ENCODE measurements at regions not wholly inside any gene's neighbourhood (a gene's known extent, or its start where the extent isn't known, plus 50 kb on each side); places are given as distances from the start of the nearest gene placed in this dataset.

DNA sequence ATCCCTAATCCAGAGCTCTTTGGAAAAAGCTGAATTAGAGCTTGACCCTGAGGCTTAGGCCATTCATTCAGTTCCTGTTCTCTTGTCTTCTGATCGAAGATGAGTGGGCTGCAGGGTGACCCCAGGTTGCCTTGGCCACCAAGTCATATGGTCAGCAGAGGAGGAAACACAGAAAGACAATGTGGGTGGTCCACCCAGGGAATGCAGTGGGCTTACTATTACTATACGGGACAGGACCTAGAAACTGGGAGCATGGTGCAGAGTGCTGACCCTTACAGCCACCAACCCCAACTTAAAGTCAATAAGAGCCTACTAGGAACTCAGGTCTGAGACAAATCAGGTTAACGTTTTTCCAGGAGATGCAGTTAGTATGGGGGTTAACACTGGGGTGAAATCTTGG lies 200.5 kb downstream of the HERPUD2 start:
- no peak for TF ChIP-seq PHTF2 (CRISPR knock-in tag; IDR thresholded peaks at IDR 0.05)
- TF ChIP-seq HCFC1 (IDR thresholded peaks at IDR 0.05; ENCODE audit: low read depth, low read length), result no peak
- TF ChIP-seq, protein P1, sequence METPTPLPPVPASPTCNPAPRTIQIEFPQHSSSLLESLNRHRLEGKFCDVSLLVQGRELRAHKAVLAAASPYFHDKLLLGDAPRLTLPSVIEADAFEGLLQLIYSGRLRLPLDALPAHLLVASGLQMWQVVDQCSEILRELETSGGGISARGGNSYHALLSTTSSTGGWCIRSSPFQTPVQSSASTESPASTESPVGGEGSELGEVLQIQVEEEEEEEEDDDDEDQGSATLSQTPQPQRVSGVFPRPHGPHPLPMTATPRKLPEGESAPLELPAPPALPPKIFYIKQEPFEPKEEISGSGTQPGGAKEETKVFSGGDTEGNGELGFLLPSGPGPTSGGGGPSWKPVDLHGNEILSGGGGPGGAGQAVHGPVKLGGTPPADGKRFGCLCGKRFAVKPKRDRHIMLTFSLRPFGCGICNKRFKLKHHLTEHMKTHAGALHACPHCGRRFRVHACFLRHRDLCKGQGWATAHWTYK (CRISPR knock-in tag; IDR thresholded peaks at IDR 0.05), result no peak
- Histone ChIP-seq H3K27ac (ENCODE audit: extremely low read depth, low read depth, low read length) (no peak overlapping the region), H3K4me2 (ENCODE audit: insufficient read depth, low read length) (no peak overlapping the region), H2AFZ (ENCODE audit: low read depth, low read length) (no peak overlapping the region), H3K79me2 (ENCODE audit: control insufficient read depth, insufficient read depth, low read length) (no peaks in the 10 kb centered on the region), H4K20me1 (replicated peaks; ENCODE audit: control insufficient read depth, insufficient read depth, low read length) (no peaks in the 10 kb centered on the region), H3K9ac (ENCODE audit: insufficient read depth in 1 of 2, low read depth in 2 of 2, low read length in 2 of 2) (no peak overlapping the region), H3K27me3 (ENCODE audit: control insufficient read depth in 2 of 2, insufficient read depth in 2 of 2, low read length in 2 of 2) (peaks cover 2 to 16% of the 10 kb centered on the region in 2 experiments; a peak in 3 of 5 replicates), H3K4me3 (no peak overlapping the region), H3K36me3 (ENCODE audit: control insufficient read depth, insufficient read depth, low read length) (no peaks in the 10 kb centered on the region), H3K9me1 (ENCODE audit: control insufficient read depth, insufficient read depth, low read length) (no peaks in the 10 kb centered on the region), H3K4me1 (replicated peaks in 1 of 2; ENCODE audit: control insufficient read depth in 2 of 2, insufficient read depth in 2 of 2, low read length in 2 of 2) (no peaks in the 10 kb centered on the region), H3K9me3 (replicated peaks; ENCODE audit: control insufficient read depth, insufficient read depth, low read depth, low read length) (no peaks in the 10 kb centered on the region)
- ChIA-PET POLR2A (interaction anchor here (0.6 kb wide), 1 partner anchor 141 kb away, joined by 3 read pairs; no protein-coding TSS in a partner anchor), CTCF (ENCODE audit: low intra/inter-chr PET ratio) (no interaction called here)
- in situ Hi-C loops (cut with MboI), result no loop called here
- DNase-seq (ENCODE audit: extremely low read depth in 1 of 4, low spot score in 3 of 4) (no peak), ATAC-seq (no peak), FAIRE-seq (no peak)
- 0% methylated on average over 3 of the region's 3 CpGs for WGBS (ENCODE audit: insufficient coverage, low coverage, missing lambda C conversion rate)
- BruUV-seq (replicated peaks), result no TSS peak
- intact Hi-C loops (cut with micrococcal nuclease), result no loop called here

DNA sequence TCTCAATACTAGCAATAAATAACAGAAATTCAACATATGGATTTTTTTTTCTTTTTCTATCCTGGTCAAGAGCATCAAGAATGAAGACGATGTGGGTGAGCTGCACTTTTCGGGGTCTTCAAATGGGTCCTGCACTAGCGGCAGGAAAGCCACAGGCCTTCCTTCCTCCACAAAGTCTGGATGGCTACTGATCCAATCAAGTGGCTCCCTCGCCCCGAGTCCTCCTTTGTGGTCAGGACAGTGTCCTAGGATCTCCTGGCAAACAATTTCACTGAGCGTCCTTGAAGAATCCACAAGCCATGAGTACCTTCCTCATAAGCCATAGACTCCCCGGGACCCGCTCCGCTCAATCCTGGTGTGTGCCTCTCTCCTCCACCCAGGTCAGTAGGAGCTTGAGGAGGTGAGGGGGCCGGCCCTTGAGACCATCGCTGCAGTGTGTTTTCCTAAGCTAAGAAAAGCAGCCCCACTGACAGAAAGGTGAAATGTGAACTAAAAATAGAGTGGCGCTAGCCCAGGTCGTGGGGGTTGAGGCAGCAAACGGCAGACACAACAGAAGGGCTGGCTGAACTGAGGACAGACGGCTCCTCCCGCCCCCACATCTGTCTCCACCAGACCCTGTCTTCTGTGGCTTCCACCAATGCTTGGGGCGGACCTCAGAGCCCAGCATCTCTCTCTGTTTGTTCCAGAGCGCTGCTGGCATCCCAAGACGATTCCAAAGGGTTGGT lies 202.3 kb downstream of the HERPUD2 start:
- intact Hi-C loops (cut with micrococcal nuclease), result no loop called here
- ATAC-seq, result no peak; the same call in 2 of the 3 replicates
- BruUV-seq (replicated peaks), result no TSS peak
- TF ChIP-seq, protein P2, sequence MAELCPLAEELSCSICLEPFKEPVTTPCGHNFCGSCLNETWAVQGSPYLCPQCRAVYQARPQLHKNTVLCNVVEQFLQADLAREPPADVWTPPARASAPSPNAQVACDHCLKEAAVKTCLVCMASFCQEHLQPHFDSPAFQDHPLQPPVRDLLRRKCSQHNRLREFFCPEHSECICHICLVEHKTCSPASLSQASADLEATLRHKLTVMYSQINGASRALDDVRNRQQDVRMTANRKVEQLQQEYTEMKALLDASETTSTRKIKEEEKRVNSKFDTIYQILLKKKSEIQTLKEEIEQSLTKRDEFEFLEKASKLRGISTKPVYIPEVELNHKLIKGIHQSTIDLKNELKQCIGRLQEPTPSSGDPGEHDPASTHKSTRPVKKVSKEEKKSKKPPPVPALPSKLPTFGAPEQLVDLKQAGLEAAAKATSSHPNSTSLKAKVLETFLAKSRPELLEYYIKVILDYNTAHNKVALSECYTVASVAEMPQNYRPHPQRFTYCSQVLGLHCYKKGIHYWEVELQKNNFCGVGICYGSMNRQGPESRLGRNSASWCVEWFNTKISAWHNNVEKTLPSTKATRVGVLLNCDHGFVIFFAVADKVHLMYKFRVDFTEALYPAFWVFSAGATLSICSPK (IDR thresholded peaks at IDR 0.05; ENCODE audit: borderline replicate concordance), result no peak
- TF ChIP-seq FOXA1 (IDR thresholded peaks at IDR 0.05; ENCODE audit: borderline replicate concordance) (no peak), POLR3A (IDR thresholded peaks at IDR 0.05; ENCODE audit: borderline replicate concordance, extremely low read depth, insufficient read depth, insufficient read length) (no peak), MED1 (CRISPR knock-in tag; IDR thresholded peaks at IDR 0.05; ENCODE audit: borderline replicate concordance) (no peak), ZNF197 (CRISPR knock-in tag; IDR thresholded peaks at IDR 0.05; ENCODE audit: low read depth) (no peak), FOSL1 (tag; conservative IDR thresholded peaks at IDR 0.05) (no peak), ZFX (CRISPR knock-in tag; IDR thresholded peaks at IDR 0.05) (no peak)

More for the DNA sequence above, 202.3 kb downstream of the HERPUD2 start:
- no peak overlapping the region for H3K9ac ChIP-seq (ENCODE audit: insufficient read depth in 1 of 2, low read depth in 2 of 2, low read length in 2 of 2)
- no peak for FAIRE-seq
- H3K4me2 ChIP-seq (ENCODE audit: insufficient read depth, low read length), result no peak overlapping the region
- H3K9me1 ChIP-seq (ENCODE audit: control insufficient read depth, insufficient read depth, low read length), result no peaks in the 10 kb centered on the region
- H3K9me3 ChIP-seq (replicated peaks; ENCODE audit: control insufficient read depth, insufficient read depth, low read depth, low read length), result no peaks in the 10 kb centered on the region
- DNase-seq (ENCODE audit: extremely low read depth in 1 of 4, low spot score in 3 of 4), result no peak
- POLR2A ChIA-PET, result no interaction called here
- no peaks in the 10 kb centered on the region for H4K20me1 ChIP-seq (replicated peaks; ENCODE audit: control insufficient read depth, insufficient read depth, low read length)
- H3K36me3 ChIP-seq (ENCODE audit: control insufficient read depth, insufficient read depth, low read length), result no peaks in the 10 kb centered on the region
- no peak overlapping the region for H3K4me3 ChIP-seq
- in situ Hi-C loops (cut with MboI), result no loop called here
- CTCF ChIA-PET (ENCODE audit: low intra/inter-chr PET ratio), result no interaction called here
- H3K27me3 ChIP-seq (ENCODE audit: control insufficient read depth in 2 of 2, insufficient read depth in 2 of 2, low read length in 2 of 2), result peaks cover 2 to 10% of the 10 kb centered on the region in 2 experiments; a peak in 3 of 5 replicates
- no peaks in the 10 kb centered on the region for H3K4me1 ChIP-seq (replicated peaks in 1 of 2; ENCODE audit: control insufficient read depth in 2 of 2, insufficient read depth in 2 of 2, low read length in 2 of 2)
- H3K79me2 ChIP-seq (ENCODE audit: control insufficient read depth, insufficient read depth, low read length), result no peaks in the 10 kb centered on the region
- H3K27ac ChIP-seq (ENCODE audit: extremely low read depth, low read depth, low read length), result no peak overlapping the region
- no peak overlapping the region for H2AFZ ChIP-seq (ENCODE audit: low read depth, low read length)
- WGBS (ENCODE audit: insufficient coverage, low coverage, missing lambda C conversion rate), result under 1% methylated on average over 19 of the region's 19 CpGs
